CD4-positive, alpha-beta memory T cell (primary cell): ENCODE measurements at regions not wholly inside any gene's neighbourhood (a gene's known extent, or its start where the extent isn't known, plus 50 kb on each side); places are given as distances from the start of the nearest gene placed in this dataset.

Source experiments
- CTCF ChIA-PET: fragments of 350-600 bp; sonication (Branson Sonifier 250); formaldehyde crosslinking; loops from one replicate; lab custom pipeline; 2021; ENCODE audit warnings: inconsistent platforms; ENCODE audit not compliant: partially characterized antibody; lab: Charles Lee
- POLR2A ChIA-PET: fragments of 350-600 bp; sonication (Branson Sonifier 250); formaldehyde crosslinking; loops from one replicate; lab custom pipeline; 2021; ENCODE audit not compliant: partially characterized antibody; lab: Charles Lee
- DNase-seq, 5 donors: peaks; one replicate each; pipeline versions ENCODE4 v3.0.0 to v3.0.0-alpha.2; 2020 to 2022; ENCODE audit warnings: mixed read lengths in 1 of 5
- H3K27ac ChIP-seq: one replicate; pipeline ENCODE4 v1.7.0; 2013; ENCODE audit warnings: low read depth, low read length
- H3K27me3 ChIP-seq: 2 replicates; pipeline ENCODE4 v1.7.0; 2013; ENCODE audit warnings: mild to moderate bottlenecking, low read length, moderate library complexity; ENCODE audit not compliant: insufficient read depth
- H3K36me3 ChIP-seq: 2 replicates; pipeline ENCODE4 v1.7.0; 2013; ENCODE audit warnings: mild to moderate bottlenecking, low read length, moderate library complexity; ENCODE audit not compliant: insufficient read depth
- H3K4me1 ChIP-seq: 2 replicates; pipeline ENCODE4 v1.7.0; 2013; ENCODE audit warnings: mild to moderate bottlenecking, low read length, moderate library complexity; ENCODE audit not compliant: insufficient read depth
- H3K4me3 ChIP-seq, 2 donors: one replicate each; pipeline ENCODE4 v1.7.0; 2013; ENCODE audit warnings: low read length in 2 of 2, mild to moderate bottlenecking in 1 of 2
- H3K9me3 ChIP-seq, 2 donors: one replicate each; pipeline ENCODE4 v1.7.0; 2013; ENCODE audit warnings: low read length in 2 of 2, control low read depth in 1 of 2; ENCODE audit not compliant: control insufficient read depth in 1 of 2
- H3K27ac Mint-ChIP-seq, 7 donors: one replicate each; pipeline ENCODE4 v1.8.0; 2020 to 2021; ENCODE audit warnings: mixed read lengths in 7 of 7, mild to moderate bottlenecking in 6 of 7, inconsistent platforms in 3 of 7, moderate library complexity in 3 of 7
- H3K27me3 Mint-ChIP-seq, 2 donors: one replicate each; pipeline ENCODE4 v1.8.0; 2020 to 2021; ENCODE audit warnings: mixed read lengths in 2 of 2
- H3K36me3 Mint-ChIP-seq, 2 donors: one replicate each; pipeline ENCODE4 v1.8.0; 2020 to 2021; ENCODE audit warnings: mixed read lengths in 2 of 2, inconsistent platforms in 1 of 2, mild to moderate bottlenecking in 1 of 2
- H3K4me1 Mint-ChIP-seq, 4 donors: one replicate each; pipeline ENCODE4 v1.8.0; 2020 to 2021; ENCODE audit warnings: mixed read lengths in 4 of 4, mild to moderate bottlenecking in 1 of 4
- H3K4me3 Mint-ChIP-seq, 8 donors: one replicate each; pipeline ENCODE4 v1.8.0; 2020 to 2021; ENCODE audit warnings: mixed read lengths in 8 of 8, mild to moderate bottlenecking in 7 of 8, moderate library complexity in 6 of 8, inconsistent platforms in 3 of 8
- H3K9me3 Mint-ChIP-seq, 8 donors: one replicate each; pipeline ENCODE4 v1.8.0; 2020 to 2021; ENCODE audit warnings: mixed read lengths in 8 of 8, mild to moderate bottlenecking in 5 of 8, inconsistent platforms in 3 of 8, moderate library complexity in 1 of 8
- intact Hi-C: fragments of 100-400 bp; cut with micrococcal nuclease; formaldehyde crosslinking; loops from one replicate; pipeline ENCODE4 v1.15.1; 2023

GRCh38 chr4:132124624-132124974 is 1024.5 kb upstream of the PCDH10 start:
- H3K27ac Mint-ChIP-seq = no peak overlapping the region
- Histone ChIP-seq H3K4me1 (no peaks in the 10 kb centered on the region), H3K27me3 (no peaks in the 10 kb centered on the region), H3K27ac (no peak overlapping the region), H3K4me3 (no peak overlapping the region), H3K9me3 (no peaks in the 10 kb centered on the region), H3K36me3 (no peaks in the 10 kb centered on the region)
- no peak overlapping the region for H3K4me3 Mint-ChIP-seq
- DNase-seq = no peak
- peaks cover 0 to 21% (median 12%) of the 10 kb centered on the region in 8 donors for H3K9me3 Mint-ChIP-seq
- H3K36me3 Mint-ChIP-seq = no peaks in the 10 kb centered on the region
- no peaks in the 10 kb centered on the region for H3K27me3 Mint-ChIP-seq
- peaks cover 0 to 5% (median 0%) of the 10 kb centered on the region in 4 donors for H3K4me1 Mint-ChIP-seq
- intact Hi-C loops = no loop called here
- POLR2A ChIA-PET = no interaction called here
- CTCF ChIA-PET = no interaction called here

GRCh38 chr4:132125131-132125530 is 1024.0 kb upstream of the PCDH10 start:
- no peak overlapping the region for H3K4me3 ChIP-seq
- no peak overlapping the region for H3K27ac ChIP-seq
- H3K27ac Mint-ChIP-seq = no peak overlapping the region
- H3K4me3 Mint-ChIP-seq = no peak overlapping the region
- H3K36me3 Mint-ChIP-seq = no peaks in the 10 kb centered on the region
- no peaks in the 10 kb centered on the region for H3K27me3 ChIP-seq
- peaks cover 0 to 19% (median 10%) of the 10 kb centered on the region in 8 donors for H3K9me3 Mint-ChIP-seq
- H3K36me3 ChIP-seq = no peaks in the 10 kb centered on the region
- H3K4me1 Mint-ChIP-seq = peaks cover 0 to 5% (median 0%) of the 10 kb centered on the region in 4 donors
- intact Hi-C loops = no loop called here
- no peaks in the 10 kb centered on the region for H3K4me1 ChIP-seq
- no peak for DNase-seq
- POLR2A ChIA-PET = no interaction called here
- H3K27me3 Mint-ChIP-seq = no peaks in the 10 kb centered on the region
- CTCF ChIA-PET = no interaction called here
- H3K9me3 ChIP-seq = no peaks in the 10 kb centered on the region

GRCh38 chr4:132132433-132132832 is 1016.7 kb upstream of the PCDH10 start:
- CTCF ChIA-PET = no interaction called here

DNA sequence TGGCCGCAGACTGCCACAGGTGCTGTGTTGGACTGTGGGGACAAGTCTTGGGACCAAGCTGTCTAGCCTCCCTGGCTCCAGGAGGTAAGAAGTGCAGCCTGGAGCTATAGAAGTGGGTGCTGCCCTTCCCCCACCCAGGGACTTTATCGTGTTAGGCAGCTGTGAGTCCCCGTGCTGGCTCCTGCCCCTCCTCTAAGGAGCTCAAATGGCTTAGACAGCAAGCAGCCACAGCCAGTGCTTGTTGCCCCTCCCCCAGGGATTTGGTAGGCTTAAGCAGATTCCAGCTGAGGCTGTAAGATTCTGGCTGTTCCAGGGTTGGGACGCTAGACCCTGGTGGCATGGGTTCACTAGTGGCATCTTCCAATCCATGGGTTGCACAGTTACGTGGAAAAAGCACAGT is 979.4 kb upstream of the PCDH10 start:
- Histone ChIP-seq H3K4me3 (no peak overlapping the region), H3K27ac (no peak overlapping the region), H3K9me3 (no peaks in the 10 kb centered on the region), H3K36me3 (no peaks in the 10 kb centered on the region), H3K27me3 (no peaks in the 10 kb centered on the region), H3K4me1 (no peaks in the 10 kb centered on the region)
- Mint-ChIP-seq H3K36me3 (no peaks in the 10 kb centered on the region), H3K4me1 (no peaks in the 10 kb centered on the region), H3K27ac (no peak overlapping the region), H3K27me3 (no peaks in the 10 kb centered on the region), H3K9me3 (peaks cover 3 to 27% (median 19%) of the 10 kb centered on the region in 8 donors), H3K4me3 (no peak overlapping the region)
- ChIA-PET CTCF (no interaction called here), POLR2A (no interaction called here)
- intact Hi-C loops = no loop called here
- DNase-seq = no peak

More at GRCh38 chr4:132132433-132132832, 1016.7 kb upstream of the PCDH10 start:
- H3K27ac Mint-ChIP-seq = no peak overlapping the region
- no peak for DNase-seq
- H3K36me3 Mint-ChIP-seq = no peaks in the 10 kb centered on the region
- H3K27ac ChIP-seq = no peak overlapping the region
- H3K27me3 ChIP-seq = no peaks in the 10 kb centered on the region
- no peak overlapping the region for H3K4me3 Mint-ChIP-seq
- H3K4me3 ChIP-seq = no peak overlapping the region
- intact Hi-C loops = no loop called here
- POLR2A ChIA-PET = no interaction called here
- H3K36me3 ChIP-seq = no peaks in the 10 kb centered on the region
- no peaks in the 10 kb centered on the region for H3K4me1 Mint-ChIP-seq
- H3K9me3 Mint-ChIP-seq = peaks cover 0 to 17% (median 5%) of the 10 kb centered on the region in 8 donors
- H3K27me3 Mint-ChIP-seq = no peaks in the 10 kb centered on the region
- H3K9me3 ChIP-seq = no peaks in the 10 kb centered on the region
- no peaks in the 10 kb centered on the region for H3K4me1 ChIP-seq

DNA sequence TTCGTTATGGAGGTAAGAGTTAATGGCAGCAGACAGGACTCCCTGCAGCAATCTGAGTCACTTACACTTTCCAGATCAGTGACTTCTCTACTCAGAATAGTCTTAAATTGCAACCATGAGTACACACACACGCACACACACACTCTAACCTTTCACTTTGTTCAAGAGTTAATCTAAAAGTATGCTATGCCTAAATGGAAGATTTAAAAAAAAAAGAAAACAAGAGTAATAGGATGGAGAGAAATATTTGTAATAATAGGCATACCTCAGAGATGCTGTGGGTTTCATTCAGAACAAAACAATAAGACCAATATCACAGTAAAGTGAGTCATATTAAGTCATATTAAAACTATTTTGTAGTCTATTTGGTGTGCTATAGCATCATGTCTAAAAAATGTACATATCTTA is 969.1 kb upstream of the PCDH10 start:
- Histone ChIP-seq H3K4me3 (no peak overlapping the region), H3K27ac (no peak overlapping the region), H3K9me3 (no peaks in the 10 kb centered on the region), H3K4me1 (no peaks in the 10 kb centered on the region), H3K36me3 (no peaks in the 10 kb centered on the region), H3K27me3 (no peaks in the 10 kb centered on the region)
- Mint-ChIP-seq H3K27me3 (no peaks in the 10 kb centered on the region), H3K9me3 (peaks cover 0 to 10% (median 2%) of the 10 kb centered on the region in 8 donors), H3K4me1 (no peaks in the 10 kb centered on the region), H3K4me3 (no peak overlapping the region), H3K27ac (no peak overlapping the region), H3K36me3 (no peaks in the 10 kb centered on the region)
- ChIA-PET CTCF (interaction anchor here (1.0 kb wide), 1 partner anchor 10 kb away, joined by 3 read pairs; no protein-coding TSS in a partner anchor), POLR2A (no interaction called here)
- no peak for DNase-seq
- intact Hi-C loops = no loop called here

GRCh38 chr4:132195176-132195575 is 953.9 kb upstream of the PCDH10 start:
- CTCF ChIA-PET = no interaction called here
- intact Hi-C loops = no loop called here

GRCh38 chr4:132203618-132204017 is 945.5 kb upstream of the PCDH10 start:
- CTCF ChIA-PET = no interaction called here
- Histone ChIP-seq H3K27ac (no peak overlapping the region), H3K27me3 (no peaks in the 10 kb centered on the region), H3K4me3 (no peak overlapping the region), H3K9me3 (no peaks in the 10 kb centered on the region), H3K36me3 (no peaks in the 10 kb centered on the region), H3K4me1 (no peaks in the 10 kb centered on the region)
- H3K4me3 Mint-ChIP-seq = no peak overlapping the region
- no peaks in the 10 kb centered on the region for H3K27me3 Mint-ChIP-seq
- no peak for DNase-seq
- H3K9me3 Mint-ChIP-seq = peaks cover 0 to 5% (median 1%) of the 10 kb centered on the region in 8 donors
- intact Hi-C loops = no loop called here
- no peak overlapping the region for H3K27ac Mint-ChIP-seq
- POLR2A ChIA-PET = no interaction called here
- no peaks in the 10 kb centered on the region for H3K36me3 Mint-ChIP-seq
- no peaks in the 10 kb centered on the region for H3K4me1 Mint-ChIP-seq

More at GRCh38 chr4:132195176-132195575, 953.9 kb upstream of the PCDH10 start:
- H3K4me1 ChIP-seq = no peaks in the 10 kb centered on the region
- POLR2A ChIA-PET = no interaction called here
- Mint-ChIP-seq H3K4me3 (no peak overlapping the region), H3K36me3 (peaks cover 0 to 3% of the 10 kb centered on the region in 2 donors), H3K4me1 (no peaks in the 10 kb centered on the region), H3K9me3 (peaks cover 0 to 11% (median 3%) of the 10 kb centered on the region in 8 donors), H3K27ac (no peak overlapping the region), H3K27me3 (no peaks in the 10 kb centered on the region)
- no peaks in the 10 kb centered on the region for H3K27me3 ChIP-seq
- H3K27ac ChIP-seq = no peak overlapping the region
- H3K9me3 ChIP-seq = no peaks in the 10 kb centered on the region
- H3K36me3 ChIP-seq = no peaks in the 10 kb centered on the region
- no peak overlapping the region for H3K4me3 ChIP-seq
- no peak for DNase-seq

DNA sequence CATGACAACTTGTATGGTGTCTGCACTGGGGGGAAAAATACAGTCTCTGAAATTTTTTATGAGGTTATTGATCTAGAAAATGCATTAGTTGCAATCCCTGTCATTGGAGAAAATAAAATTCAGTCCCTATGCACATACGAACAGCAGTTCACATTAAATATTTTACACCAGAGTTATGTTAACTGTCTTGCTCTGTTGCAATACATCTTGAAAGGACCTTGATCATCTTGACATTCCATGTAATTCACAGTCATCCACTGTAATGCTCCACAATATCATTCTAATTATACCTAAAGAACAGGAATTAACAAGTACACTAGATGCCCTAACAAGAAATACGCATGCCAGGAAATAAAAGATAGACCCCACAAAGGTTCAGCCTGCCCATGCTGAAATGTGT is 934.6 kb upstream of the PCDH10 start:
- H3K9me3 ChIP-seq = no peaks in the 10 kb centered on the region
- no peaks in the 10 kb centered on the region for H3K27me3 Mint-ChIP-seq
- H3K4me3 ChIP-seq = no peak overlapping the region
- no peaks in the 10 kb centered on the region for H3K36me3 ChIP-seq
- H3K27ac ChIP-seq = no peak overlapping the region
- CTCF ChIA-PET = no interaction called here
- H3K4me3 Mint-ChIP-seq = no peak overlapping the region
- H3K27ac Mint-ChIP-seq = no peak overlapping the region
- no peak for DNase-seq
- POLR2A ChIA-PET = no interaction called here
- no peaks in the 10 kb centered on the region for H3K4me1 ChIP-seq
- peaks cover 0 to 10% (median under 1%) of the 10 kb centered on the region in 8 donors for H3K9me3 Mint-ChIP-seq
- no peaks in the 10 kb centered on the region for H3K4me1 Mint-ChIP-seq
- H3K36me3 Mint-ChIP-seq = no peaks in the 10 kb centered on the region
- intact Hi-C loops = no loop called here
- H3K27me3 ChIP-seq = no peaks in the 10 kb centered on the region
